ENCODE measurements at regions not wholly inside any gene's neighbourhood (a gene's known extent, or its start where the extent isn't known, plus 50 kb on each side); places are given as distances from the start of the nearest gene placed in this dataset.

GRCh38 chr6:139877828-139878405, 503.5 kb upstream of the CITED2 start:
- TF ChIP-seq CTCF (IDR thresholded peaks at IDR 0.05) = no peak
- no peak for TF ChIP-seq POLR2AphosphoS5 (IDR thresholded peaks at IDR 0.05)
- TF ChIP-seq POLR2A (IDR thresholded peaks at IDR 0.05) = no peak
- Histone ChIP-seq H3K27ac (no peak overlapping the region), H3K9me3 (no peaks in the 10 kb centered on the region), H3K27me3 (replicated peaks; ENCODE audit: insufficient read depth) (no peaks in the 10 kb centered on the region), H3K4me3 (no peak overlapping the region), H3K4me1 (replicated peaks) (no peaks in the 10 kb centered on the region), H3K36me3 (no peaks in the 10 kb centered on the region)
- 94% methylated on average over 8 of the region's 8 CpGs for WGBS
- no peak for DNase-seq (ENCODE audit: low spot score)
- intact Hi-C loops (cut with DNase I) = no loop called here

- no peaks in the 10 kb centered on the region for H3K36me3 ChIP-seq
- H3K9me3 ChIP-seq = no peaks in the 10 kb centered on the region
- no peaks in the 10 kb centered on the region for H3K27me3 ChIP-seq (replicated peaks; ENCODE audit: insufficient read depth)
- intact Hi-C loops (cut with DNase I) = no loop called here
- WGBS = 60% methylated on average over 2 of the region's 2 CpGs
- H3K27ac ChIP-seq = no peak overlapping the region
- H3K4me3 ChIP-seq = no peak overlapping the region
- H3K4me1 ChIP-seq (replicated peaks) = no peaks in the 10 kb centered on the region
- TF ChIP-seq POLR2AphosphoS5 (IDR thresholded peaks at IDR 0.05) (no peak), CTCF (IDR thresholded peaks at IDR 0.05) (no peak), POLR2A (IDR thresholded peaks at IDR 0.05) (no peak)
- no peak for DNase-seq (ENCODE audit: low spot score)
These were observed 498.2 kb upstream of the CITED2 start for GRCh38 chr6:139872665-139873064.

GRCh38 chr6:139871803-139872510, 497.5 kb upstream of the CITED2 start:
- Histone ChIP-seq H3K27me3 (replicated peaks; ENCODE audit: insufficient read depth) (no peaks in the 10 kb centered on the region), H3K4me1 (replicated peaks) (no peaks in the 10 kb centered on the region), H3K36me3 (no peaks in the 10 kb centered on the region), H3K27ac (no peak overlapping the region), H3K4me3 (no peak overlapping the region), H3K9me3 (no peaks in the 10 kb centered on the region)
- intact Hi-C loops (cut with DNase I) = no loop called here
- TF ChIP-seq POLR2A (IDR thresholded peaks at IDR 0.05) (no peak), POLR2AphosphoS5 (IDR thresholded peaks at IDR 0.05) (no peak), CTCF (IDR thresholded peaks at IDR 0.05) (no peak)
- WGBS = 36% methylated on average over 1 of the region's 1 CpG
- DNase-seq (ENCODE audit: low spot score) = no peak

- H3K9me3 ChIP-seq = no peaks in the 10 kb centered on the region
- no peak overlapping the region for H3K27ac ChIP-seq
- H3K4me3 ChIP-seq = no peak overlapping the region
- no peak for DNase-seq (ENCODE audit: low spot score)
- intact Hi-C loops (cut with DNase I) = no loop called here
- H3K27me3 ChIP-seq (replicated peaks; ENCODE audit: insufficient read depth) = no peaks in the 10 kb centered on the region
- H3K36me3 ChIP-seq = no peaks in the 10 kb centered on the region
- no peaks in the 10 kb centered on the region for H3K4me1 ChIP-seq (replicated peaks)
- 83% methylated on average over 6 of the region's 6 CpGs for WGBS
- TF ChIP-seq POLR2A (IDR thresholded peaks at IDR 0.05) = no peak
- no peak for TF ChIP-seq POLR2AphosphoS5 (IDR thresholded peaks at IDR 0.05)
- TF ChIP-seq CTCF (IDR thresholded peaks at IDR 0.05) = no peak
These were observed 496.8 kb upstream of the CITED2 start for GRCh38 chr6:139871165-139871710.

GRCh38 chr6:139868576-139868975, 494.1 kb upstream of the CITED2 start:
- Histone ChIP-seq H3K4me1 (replicated peaks) (no peaks in the 10 kb centered on the region), H3K9me3 (no peaks in the 10 kb centered on the region), H3K36me3 (no peaks in the 10 kb centered on the region), H3K27ac (no peak overlapping the region), H3K27me3 (replicated peaks; ENCODE audit: insufficient read depth) (no peaks in the 10 kb centered on the region), H3K4me3 (no peak overlapping the region)
- WGBS = 51% methylated on average over 2 of the region's 2 CpGs
- TF ChIP-seq POLR2AphosphoS5 (IDR thresholded peaks at IDR 0.05) = no peak
- no peak for TF ChIP-seq POLR2A (IDR thresholded peaks at IDR 0.05)
- no peak for TF ChIP-seq CTCF (IDR thresholded peaks at IDR 0.05)
- intact Hi-C loops (cut with DNase I) = no loop called here
- no peak for DNase-seq (ENCODE audit: low spot score)
